Esophagus muscularis mucosa (tissue), 2 donors: ENCODE measurements at regions not wholly inside any gene's neighbourhood (a gene's known extent, or its start where the extent isn't known, plus 50 kb on each side); places are given as distances from the start of the nearest gene placed in this dataset.

Experiments
- EP300 ChIP-seq: sonication (generic); formaldehyde crosslinking; IDR thresholded peaks from one replicate; pipeline ENCODE4 v1.6.1; 2017; ENCODE audit warnings: antibody characterized with exemption
- POLR2A ChIP-seq: fragments of 450-650 bp; IDR thresholded peaks from one replicate; pipeline ENCODE4 v1.6.1; 2017; ENCODE audit warnings: antibody characterized with exemption, moderate library complexity, mild to moderate bottlenecking, low read depth

- TF ChIP-seq EP300 (no peak), POLR2A (no peak)
These were observed 70.6 kb upstream of the CPEB4 start for GRCh38 chr5:173817561-173817960.
